Keratinocyte (primary cell): ENCODE measurements at regions not wholly inside any gene's neighbourhood (a gene's known extent, or its start where the extent isn't known, plus 50 kb on each side); places are given as distances from the start of the nearest gene placed in this dataset.

Experiments
- EZH2 ChIP-seq: IDR thresholded peaks from one replicate; pipeline ENCODE4 v1.6.1; 2012; ENCODE audit warnings: inconsistent platforms, mild to moderate bottlenecking, low read length, moderate library complexity
- TF ChIP-seq, protein P1 (sequence below), 3 experiments: IDR thresholded peaks in 1 of 3; conservative IDR thresholded peaks in 1 of 3; optimal IDR thresholded peaks in 1 of 3; 2 replicates in 2 of 3; 3 replicates in 1 of 3; pipeline versions ENCODE3 to v1.5.1; 2011; ENCODE audit warnings: low read length in 3 of 3, mild to moderate bottlenecking in 3 of 3, moderate library complexity in 2 of 3, control low read depth in 1 of 3, inconsistent platforms in 1 of 3; ENCODE audit not compliant: insufficient read depth in 2 of 3; ENCODE audit errors: extremely low read depth in 1 of 3

DNA sequence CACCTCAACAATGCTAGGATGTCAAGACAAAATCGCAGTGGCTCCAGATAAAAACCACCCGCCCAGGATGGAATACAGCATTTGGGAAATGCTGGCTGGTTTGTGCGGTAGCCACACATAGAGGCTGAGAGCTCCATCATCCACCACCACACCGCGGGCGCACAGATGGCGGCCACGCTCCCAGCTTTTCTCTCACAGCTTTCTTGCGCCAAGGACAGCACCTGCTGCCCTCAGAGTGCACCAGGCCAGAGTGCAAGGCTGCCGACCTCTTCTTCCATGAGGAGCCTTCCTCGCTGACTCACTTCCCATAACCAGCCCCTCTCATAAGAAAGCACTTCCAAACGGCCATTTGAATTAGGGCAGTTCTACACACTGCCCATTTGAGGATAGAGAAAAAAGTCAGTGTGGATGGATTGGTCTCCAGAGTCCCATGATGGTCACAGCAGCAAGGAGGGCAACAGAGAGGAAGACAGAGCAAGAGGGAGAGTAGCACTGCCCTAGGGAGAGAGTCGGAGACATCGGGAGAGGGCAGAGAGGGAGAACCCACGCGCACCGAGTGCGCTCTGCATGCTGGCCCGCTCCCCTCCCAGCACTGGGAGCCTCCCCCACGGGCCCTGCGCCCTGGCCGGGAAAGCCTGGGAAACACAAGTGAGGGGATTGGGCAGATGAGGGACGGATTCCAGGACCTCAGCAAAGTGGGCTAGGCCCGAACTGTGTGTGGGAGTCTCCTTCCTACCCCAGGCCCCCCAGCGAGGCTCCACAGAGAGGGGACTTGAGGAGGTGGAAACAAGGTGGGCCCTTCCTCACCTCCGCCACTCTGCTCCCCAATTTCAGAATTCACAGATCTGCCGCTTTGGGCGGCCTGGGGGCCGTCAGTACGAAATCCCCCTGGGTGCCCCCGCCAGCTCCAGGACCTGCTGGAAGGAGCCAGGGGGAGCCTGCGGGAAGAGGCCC, 156.9 kb downstream of the USP12 start:
- TF ChIP-seq, protein P1, sequence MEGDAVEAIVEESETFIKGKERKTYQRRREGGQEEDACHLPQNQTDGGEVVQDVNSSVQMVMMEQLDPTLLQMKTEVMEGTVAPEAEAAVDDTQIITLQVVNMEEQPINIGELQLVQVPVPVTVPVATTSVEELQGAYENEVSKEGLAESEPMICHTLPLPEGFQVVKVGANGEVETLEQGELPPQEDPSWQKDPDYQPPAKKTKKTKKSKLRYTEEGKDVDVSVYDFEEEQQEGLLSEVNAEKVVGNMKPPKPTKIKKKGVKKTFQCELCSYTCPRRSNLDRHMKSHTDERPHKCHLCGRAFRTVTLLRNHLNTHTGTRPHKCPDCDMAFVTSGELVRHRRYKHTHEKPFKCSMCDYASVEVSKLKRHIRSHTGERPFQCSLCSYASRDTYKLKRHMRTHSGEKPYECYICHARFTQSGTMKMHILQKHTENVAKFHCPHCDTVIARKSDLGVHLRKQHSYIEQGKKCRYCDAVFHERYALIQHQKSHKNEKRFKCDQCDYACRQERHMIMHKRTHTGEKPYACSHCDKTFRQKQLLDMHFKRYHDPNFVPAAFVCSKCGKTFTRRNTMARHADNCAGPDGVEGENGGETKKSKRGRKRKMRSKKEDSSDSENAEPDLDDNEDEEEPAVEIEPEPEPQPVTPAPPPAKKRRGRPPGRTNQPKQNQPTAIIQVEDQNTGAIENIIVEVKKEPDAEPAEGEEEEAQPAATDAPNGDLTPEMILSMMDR (optimal IDR thresholded peaks at IDR 0.05 in 1 of 3, IDR thresholded peaks at IDR 0.05 in 1 of 3, conservative IDR thresholded peaks at IDR 0.05 in 1 of 3; ENCODE audit: extremely low read depth in 1 of 3, insufficient read depth in 2 of 3, low read length in 3 of 3): no peak
- TF ChIP-seq EZH2: no peak
